GM10266 (cell line): ENCODE measurements at regions not wholly inside any gene's neighbourhood (a gene's known extent, or its start where the extent isn't known, plus 50 kb on each side); places are given as distances from the start of the nearest gene placed in this dataset.

Source experiments
- DNase-seq: peaks from one replicate; pipeline ENCODE4 v3.0.0; 2012; ENCODE audit errors: extremely low spot score
- TF ChIP-seq, protein P1 (sequence below): IDR thresholded peaks from 2 replicates; pipeline ENCODE4 v1.5.1; 2012; ENCODE audit warnings: mild to moderate bottlenecking, low read depth; ENCODE audit not compliant: control insufficient read depth, insufficient read depth; ENCODE audit errors: missing control alignments

DNA sequence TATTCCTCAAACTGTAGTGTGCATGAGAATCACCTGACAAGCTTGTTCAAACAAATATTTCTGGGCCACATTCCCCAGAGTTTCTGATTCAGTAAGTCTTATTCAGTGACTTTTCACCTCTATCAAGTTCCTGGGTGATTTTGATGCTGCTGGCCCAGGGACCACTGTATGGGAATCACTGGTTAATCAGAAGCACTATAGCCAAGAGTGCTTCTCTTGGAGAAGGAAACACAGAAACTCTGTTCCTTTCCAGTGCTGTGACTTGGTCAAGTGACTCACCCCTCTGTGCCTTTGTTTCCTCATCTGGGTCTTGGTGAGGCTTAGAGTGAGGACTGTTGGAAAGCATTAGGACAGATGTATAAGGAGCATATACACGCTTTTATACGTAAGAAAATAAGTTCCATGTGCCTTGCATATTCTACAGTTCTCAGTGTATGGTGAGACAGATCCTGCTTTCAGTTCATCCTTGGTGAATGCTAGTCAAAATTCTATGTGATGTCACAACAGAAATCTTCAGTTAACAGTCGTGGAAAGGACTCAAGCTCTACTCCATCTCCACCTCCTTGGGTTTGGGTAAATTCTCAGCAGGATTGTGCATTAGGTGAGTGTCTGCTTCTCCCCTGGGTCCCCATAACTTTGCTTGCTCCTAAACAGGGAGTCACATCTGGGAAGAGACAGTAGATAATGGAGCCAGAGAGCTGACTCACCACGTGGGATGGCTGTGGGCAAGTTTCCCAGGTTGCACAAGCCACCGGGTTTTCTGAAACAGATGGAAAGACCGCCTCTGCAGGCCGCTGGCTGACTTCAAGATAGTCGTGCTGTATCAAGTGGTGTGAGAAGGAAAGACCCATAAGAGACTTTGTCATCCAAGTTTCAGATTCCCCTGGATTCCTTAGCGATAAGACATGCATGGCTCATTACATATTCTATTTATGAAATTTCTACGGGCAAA, 117.0 kb downstream of the NXNL2 start:
- DNase-seq: no peak
- TF ChIP-seq, protein P1, sequence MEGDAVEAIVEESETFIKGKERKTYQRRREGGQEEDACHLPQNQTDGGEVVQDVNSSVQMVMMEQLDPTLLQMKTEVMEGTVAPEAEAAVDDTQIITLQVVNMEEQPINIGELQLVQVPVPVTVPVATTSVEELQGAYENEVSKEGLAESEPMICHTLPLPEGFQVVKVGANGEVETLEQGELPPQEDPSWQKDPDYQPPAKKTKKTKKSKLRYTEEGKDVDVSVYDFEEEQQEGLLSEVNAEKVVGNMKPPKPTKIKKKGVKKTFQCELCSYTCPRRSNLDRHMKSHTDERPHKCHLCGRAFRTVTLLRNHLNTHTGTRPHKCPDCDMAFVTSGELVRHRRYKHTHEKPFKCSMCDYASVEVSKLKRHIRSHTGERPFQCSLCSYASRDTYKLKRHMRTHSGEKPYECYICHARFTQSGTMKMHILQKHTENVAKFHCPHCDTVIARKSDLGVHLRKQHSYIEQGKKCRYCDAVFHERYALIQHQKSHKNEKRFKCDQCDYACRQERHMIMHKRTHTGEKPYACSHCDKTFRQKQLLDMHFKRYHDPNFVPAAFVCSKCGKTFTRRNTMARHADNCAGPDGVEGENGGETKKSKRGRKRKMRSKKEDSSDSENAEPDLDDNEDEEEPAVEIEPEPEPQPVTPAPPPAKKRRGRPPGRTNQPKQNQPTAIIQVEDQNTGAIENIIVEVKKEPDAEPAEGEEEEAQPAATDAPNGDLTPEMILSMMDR: no peak

DNA sequence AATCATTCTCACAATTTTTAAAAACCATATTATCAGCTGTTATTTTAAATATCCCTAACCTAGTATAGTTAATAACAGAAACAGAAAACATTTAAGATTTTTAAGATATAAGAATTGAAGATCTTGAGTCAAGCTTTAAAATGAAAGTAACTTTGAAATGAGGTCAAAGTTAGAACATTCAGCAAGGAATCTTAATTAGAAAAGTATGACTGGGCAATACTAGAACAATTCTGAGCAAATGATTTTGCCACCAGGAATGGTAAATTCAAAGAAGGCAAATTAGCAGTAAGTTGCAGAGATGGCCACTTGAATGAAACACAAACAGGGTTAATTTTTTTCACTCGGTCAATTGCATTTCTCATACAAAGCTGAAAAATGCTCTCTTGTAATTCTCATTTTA, 117.9 kb downstream of the NXNL2 start:
- no peak for DNase-seq
- TF ChIP-seq, protein P1: no peak

DNA sequence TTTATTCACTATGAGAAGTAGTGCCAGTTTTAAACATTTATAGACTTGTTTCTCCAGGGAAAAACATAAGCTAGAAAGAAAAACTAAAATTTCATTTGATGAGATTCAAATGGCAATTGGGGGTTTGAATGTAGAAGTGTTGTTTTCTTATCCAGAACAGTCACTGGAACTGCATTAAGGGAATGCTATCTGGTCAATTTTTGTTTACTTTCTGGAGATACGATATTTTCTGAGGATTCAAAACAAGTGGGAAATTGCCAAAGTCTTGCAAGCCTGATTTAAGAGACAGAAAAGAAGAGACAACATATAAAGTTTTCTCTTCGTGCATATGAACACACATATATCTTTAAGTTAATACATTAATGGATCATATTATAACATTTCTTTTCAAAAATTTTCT, 118.4 kb downstream of the NXNL2 start:
- DNase-seq: no peak
- TF ChIP-seq, protein P1: no peak

DNA sequence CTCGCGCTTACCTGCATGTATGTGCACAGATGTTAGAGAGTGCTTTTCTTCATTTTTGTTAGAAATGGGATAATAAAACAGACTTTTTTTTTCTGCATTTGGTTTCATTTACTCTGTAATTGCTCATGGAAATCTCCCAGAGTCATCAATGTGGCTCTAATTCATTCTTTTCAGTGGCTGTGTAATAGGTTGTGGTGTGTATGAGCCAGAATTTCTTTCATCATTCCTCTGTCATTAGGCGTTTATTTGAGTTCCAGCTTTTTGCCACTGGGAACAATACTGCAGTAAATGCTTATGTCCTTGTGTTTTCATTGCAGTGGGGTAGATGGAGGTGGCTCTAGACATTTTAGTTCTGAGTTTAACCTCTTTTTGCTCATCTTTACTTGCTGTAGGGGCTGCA, 118.9 kb downstream of the NXNL2 start:
- no peak for DNase-seq
- TF ChIP-seq, protein P1: no peak

DNA sequence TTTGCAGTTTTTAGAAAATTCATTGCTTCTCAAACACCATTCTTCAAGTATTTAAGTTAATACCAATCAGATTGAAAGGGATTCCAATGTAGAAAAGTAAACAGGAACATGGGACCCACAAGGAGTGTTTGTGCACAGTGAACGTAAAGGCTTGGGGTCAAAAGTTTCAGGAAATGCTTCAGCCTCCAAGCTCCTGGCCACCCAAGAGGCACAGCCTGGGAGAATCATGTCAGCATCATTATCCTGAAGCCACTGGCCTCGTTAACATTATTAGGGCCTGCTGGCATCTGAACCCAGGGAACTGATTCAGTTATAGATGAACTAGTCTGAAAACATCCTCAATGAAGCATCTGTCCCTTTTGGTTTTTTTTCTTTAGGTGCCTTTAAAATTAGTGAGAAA, 122.9 kb downstream of the NXNL2 start:
- TF ChIP-seq, protein P1: no peak
- no peak for DNase-seq

DNA sequence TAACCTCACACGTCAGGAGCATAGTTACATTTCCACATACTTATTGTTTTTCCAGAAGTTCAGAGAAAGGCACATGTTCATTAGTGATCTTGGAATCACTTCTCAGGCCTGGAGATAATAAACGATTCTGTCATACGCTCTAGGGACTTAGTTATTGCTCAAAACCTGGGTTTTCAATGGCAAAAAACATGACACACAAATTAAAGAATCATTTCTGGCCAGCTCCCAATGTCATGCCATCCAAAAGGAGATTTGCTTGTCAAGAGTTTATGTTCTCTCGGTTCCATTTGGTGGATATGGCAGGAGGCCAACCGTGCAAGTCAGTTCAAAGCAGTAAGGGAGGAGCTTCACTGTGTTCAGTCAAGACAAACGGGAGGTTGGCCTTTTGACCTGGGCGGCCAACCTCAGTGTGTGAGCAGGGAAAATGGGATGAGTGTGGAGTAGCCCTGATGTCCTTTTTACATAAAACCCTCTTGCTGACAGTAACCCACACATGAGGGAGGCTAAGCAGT, 123.4 kb downstream of the NXNL2 start:
- TF ChIP-seq, protein P1: no peak
- no peak for DNase-seq

DNA sequence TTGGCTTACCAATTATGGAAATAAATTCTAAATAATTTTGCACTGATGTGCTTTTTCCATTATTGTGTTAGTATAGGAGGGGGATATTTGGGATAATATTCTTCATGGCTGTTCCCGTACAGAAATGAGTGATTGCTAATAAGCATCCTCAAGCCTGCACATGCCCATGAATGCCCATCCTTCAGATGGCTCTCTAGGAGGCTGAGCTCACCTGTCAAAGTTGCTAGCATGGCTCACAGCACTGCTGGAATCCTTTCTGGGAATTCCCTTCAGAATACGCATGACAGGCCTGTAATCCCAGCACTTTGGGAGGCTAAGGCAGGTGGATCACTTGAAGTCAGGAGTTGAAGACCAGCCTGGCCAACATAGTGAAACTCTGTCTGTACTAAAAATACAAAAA, 124.1 kb downstream of the NXNL2 start:
- TF ChIP-seq, protein P1: no peak
- DNase-seq: no peak
